Mammary epithelial cell (primary cell): ENCODE measurements at regions not wholly inside any gene's neighbourhood (a gene's known extent, or its start where the extent isn't known, plus 50 kb on each side); places are given as distances from the start of the nearest gene placed in this dataset.

ENCODE experiments used
- CTCF ChIP-seq, 2 donors: IDR thresholded peaks in 1 of 2; conservative IDR thresholded peaks in 1 of 2; 2 replicates each; pipeline ENCODE4 v1.5.1; 2011 to 2012; ENCODE audit warnings: inconsistent platforms in 2 of 2, low read length in 2 of 2, mild to moderate bottlenecking in 2 of 2, control low read depth in 1 of 2, low read depth in 1 of 2; ENCODE audit not compliant: insufficient read depth in 1 of 2; ENCODE audit errors: extremely low read depth in 1 of 2
- EZH2 ChIP-seq: IDR thresholded peaks from 2 replicates; pipeline ENCODE4 v1.6.1; 2012; ENCODE audit warnings: low read length, inconsistent platforms, borderline replicate concordance

DNA sequence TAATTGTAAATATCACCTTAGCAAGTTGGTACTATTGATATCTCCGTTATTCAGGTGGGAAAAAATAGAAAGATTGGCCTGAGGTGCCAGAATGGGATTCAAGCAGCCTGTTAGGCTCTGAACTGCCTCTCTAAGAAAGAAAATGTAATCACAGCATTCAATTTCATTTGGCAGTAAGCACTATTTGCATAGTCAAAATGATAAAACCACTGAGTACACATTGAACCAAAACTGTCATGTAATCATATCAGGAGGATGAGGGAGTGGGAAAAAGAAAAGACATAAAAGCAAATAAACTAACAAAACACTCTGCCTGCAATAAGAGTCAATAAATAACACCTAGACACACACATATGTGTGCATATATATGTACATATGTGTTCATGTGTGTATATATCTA lies 103.9 kb upstream of the TACR1 start:
- TF ChIP-seq EZH2 (no peak), CTCF (conservative IDR thresholded peaks at IDR 0.05 in 1 of 2, IDR thresholded peaks at IDR 0.05 in 1 of 2; ENCODE audit: extremely low read depth in 1 of 2, insufficient read depth in 1 of 2, low read depth in 1 of 2, low read length in 2 of 2) (no peak)
